NCI-H1417 (cell line): ENCODE measurements at regions not wholly inside any gene's neighbourhood (a gene's known extent, or its start where the extent isn't known, plus 50 kb on each side); places are given as distances from the start of the nearest gene placed in this dataset.

Experiments
- DNase-seq, 3 experiments: peaks; one replicate each; lab custom pipeline; 2025; lab: John Stamatoyannopoulos, UW

- DNase-seq = no peak
Measured at GRCh38 chr6:169907419-169908115, 156.1 kb downstream of the ERMARD start.

GRCh38 chr6:169906688-169907418 lies 155.4 kb downstream of the ERMARD start:
- no peak for DNase-seq

GRCh38 chr6:169906004-169906687 lies 154.7 kb downstream of the ERMARD start:
- DNase-seq = no peak

GRCh38 chr6:169905041-169905807 lies 153.8 kb downstream of the ERMARD start:
- DNase-seq = no peak

GRCh38 chr6:169904051-169904922 lies 152.9 kb downstream of the ERMARD start:
- no peak for DNase-seq

GRCh38 chr6:169903122-169903521 lies 151.7 kb downstream of the ERMARD start:
- no peak for DNase-seq

- DNase-seq = no peak
Measured at GRCh38 chr6:169902604-169903003, 151.2 kb downstream of the ERMARD start.

- no peak for DNase-seq
Measured at GRCh38 chr6:169902070-169902469, 150.6 kb downstream of the ERMARD start.

- no peak for DNase-seq
Measured at GRCh38 chr6:169899481-169900145, 148.2 kb downstream of the ERMARD start.

GRCh38 chr6:169898788-169899480 lies 147.5 kb downstream of the ERMARD start:
- no peak for DNase-seq

GRCh38 chr6:169897601-169898358 lies 146.4 kb downstream of the ERMARD start:
- no peak for DNase-seq

- no peak for DNase-seq
Measured at GRCh38 chr6:169896826-169897456, 145.5 kb downstream of the ERMARD start.

GRCh38 chr6:169895926-169896761 lies 144.7 kb downstream of the ERMARD start:
- DNase-seq = no peak

GRCh38 chr6:169895000-169895759 lies 143.8 kb downstream of the ERMARD start:
- no peak for DNase-seq

GRCh38 chr6:169894377-169894960 lies 143.0 kb downstream of the ERMARD start:
- no peak for DNase-seq

- DNase-seq = no peak
Measured at GRCh38 chr6:169893624-169894023, 142.2 kb downstream of the ERMARD start.

GRCh38 chr6:169891846-169892245 lies 140.4 kb downstream of the ERMARD start:
- no peak for DNase-seq
